Neural progenitor cell (in vitro differentiated cells): ENCODE measurements at regions not wholly inside any gene's neighbourhood (a gene's known extent, or its start where the extent isn't known, plus 50 kb on each side); places are given as distances from the start of the nearest gene placed in this dataset.

Experiments
- CTCF ChIP-seq: fragments of 200-600 bp; sonication (generic); IDR thresholded peaks from 2 replicates; pipeline ENCODE4 v1.5.1; 2017; ENCODE audit warnings: antibody characterized with exemption, mild to moderate bottlenecking
- EZH2 ChIP-seq: fragments of 200-600 bp; sonication (generic); IDR thresholded peaks from 2 replicates; pipeline ENCODE4 v1.6.1; 2017; ENCODE audit warnings: antibody characterized with exemption, mild to moderate bottlenecking, moderate library complexity
- EZH2phosphoT487 ChIP-seq: fragments of 200-600 bp; sonication (generic); IDR thresholded peaks from 2 replicates; pipeline ENCODE4 v1.6.1; 2017; ENCODE audit warnings: antibody characterized with exemption

- no peak for TF ChIP-seq EZH2
- no peak for TF ChIP-seq CTCF
- TF ChIP-seq EZH2phosphoT487 = no peak
Measured at GRCh38 chr15:57902155-57902554, 163.4 kb downstream of the ALDH1A2 start.
